ENCODE measurements at regions not wholly inside any gene's neighbourhood (a gene's known extent, or its start where the extent isn't known, plus 50 kb on each side); places are given as distances from the start of the nearest gene placed in this dataset.

- no peaks in the 10 kb centered on the region for H3F3A ChIP-seq (replicated peaks; ENCODE audit: insufficient read depth)
- no peak overlapping the region for H2AFZ ChIP-seq (ENCODE audit: low read depth)
- ChIA-PET CTCF (interaction anchor here (0.6 to 1.1 kb wide), 3 partner anchors 15 to 353 kb away, joined by 3 to 4 read pairs (median 3); no protein-coding TSS in a partner anchor), POLR2A (no interaction called here)
- no peak overlapping the region for H3K9ac ChIP-seq
- no peaks in the 10 kb centered on the region for H3K27me3 ChIP-seq (ENCODE audit: insufficient read depth)
- H3K9me2 ChIP-seq, result no peaks in the 10 kb centered on the region
- no peaks in the 10 kb centered on the region for H3K9me3 ChIP-seq
- H3K4me1 ChIP-seq (ENCODE audit: control insufficient read depth in 1 of 2, insufficient read depth in 2 of 2, low read depth in 1 of 2, low read length in 1 of 2), result peaks cover 0 to 2% of the 10 kb centered on the region in 2 experiments; a peak in 2 of 4 replicates
- no peaks in the 10 kb centered on the region for H4K20me1 ChIP-seq (ENCODE audit: insufficient read depth)
- no peak overlapping the region for H3K4me2 ChIP-seq
- H3K27ac ChIP-seq (ENCODE audit: low read depth in 2 of 2, low read length in 1 of 2), result no peak overlapping the region
- 29% methylated on average over 1 of the region's 1 CpG for WGBS (ENCODE audit: low lambda C conversion rate)
- H3K79me2 ChIP-seq (ENCODE audit: insufficient read depth), result no peaks in the 10 kb centered on the region
- no peak for TF ChIP-seq RCOR1 (IDR thresholded peaks at IDR 0.05; ENCODE audit: low read length)
- no peak for TF ChIP-seq GABPA (IDR thresholded peaks at IDR 0.05; ENCODE audit: low read depth)
- TF ChIP-seq IRF3 (IDR thresholded peaks at IDR 0.05; ENCODE audit: low read depth, low read length), result no peak
- no peak for TF ChIP-seq YY1 (IDR thresholded peaks at IDR 0.05; ENCODE audit: low read depth)
- no peak for TF ChIP-seq RXRA (IDR thresholded peaks at IDR 0.05; ENCODE audit: borderline replicate concordance, low read depth)
- no peak for TF ChIP-seq RAD21 (IDR thresholded peaks at IDR 0.05; ENCODE audit: low read length)
- no peak for TF ChIP-seq CTCF (IDR thresholded peaks at IDR 0.05)
- TF ChIP-seq POLR2AphosphoS5 (IDR thresholded peaks at IDR 0.05; ENCODE audit: low read depth, low read length), result no peak
- TF ChIP-seq FOSL2 (IDR thresholded peaks at IDR 0.05; ENCODE audit: borderline replicate concordance, low read depth), result no peak
- no peak for TF ChIP-seq ZBTB33 (IDR thresholded peaks at IDR 0.05; ENCODE audit: borderline replicate concordance, low read depth)
- TF ChIP-seq MAX (IDR thresholded peaks at IDR 0.05; ENCODE audit: low read depth), result no peak
- TF ChIP-seq JUND (IDR thresholded peaks at IDR 0.05), result no peak
- TF ChIP-seq RFX5 (IDR thresholded peaks at IDR 0.05; ENCODE audit: low read length), result no peak
- TF ChIP-seq CHD2 (IDR thresholded peaks at IDR 0.05; ENCODE audit: low read length, partially characterized antibody), result no peak
- TF ChIP-seq SIN3A (IDR thresholded peaks at IDR 0.05; ENCODE audit: borderline replicate concordance, low read depth, low read length), result no peak
- TF ChIP-seq MXI1 (IDR thresholded peaks at IDR 0.05; ENCODE audit: low read depth, low read length), result no peak
- no peak for TF ChIP-seq FOXJ3 (CRISPR knock-in tag; IDR thresholded peaks at IDR 0.05)
- H3K36me3 ChIP-seq (replicated peaks in 1 of 2; ENCODE audit: control insufficient read depth in 1 of 2, insufficient read depth in 2 of 2, low read length in 1 of 2), result no peaks in the 10 kb centered on the region
- H3K4me3 ChIP-seq (ENCODE audit: low read depth in 2 of 2, low read length in 1 of 2), result no peak overlapping the region
- no peak for DNase-seq
These were observed 95.1 kb downstream of the RPAP3 start for GRCh38 chr12:47610686-47611252.

Data from SK-N-SH (cell line).